ENCODE measurements at regions not wholly inside any gene's neighbourhood (a gene's known extent, or its start where the extent isn't known, plus 50 kb on each side); places are given as distances from the start of the nearest gene placed in this dataset.
A peak's percentile ranks its signal among the peaks of the same experiment; 100 is the strongest.
"Not testable (repeated sequence)": the region's sequence is repeated elsewhere in the genome, so short reads cannot be mapped to it uniquely, and the experiment has no call there.

DNA sequence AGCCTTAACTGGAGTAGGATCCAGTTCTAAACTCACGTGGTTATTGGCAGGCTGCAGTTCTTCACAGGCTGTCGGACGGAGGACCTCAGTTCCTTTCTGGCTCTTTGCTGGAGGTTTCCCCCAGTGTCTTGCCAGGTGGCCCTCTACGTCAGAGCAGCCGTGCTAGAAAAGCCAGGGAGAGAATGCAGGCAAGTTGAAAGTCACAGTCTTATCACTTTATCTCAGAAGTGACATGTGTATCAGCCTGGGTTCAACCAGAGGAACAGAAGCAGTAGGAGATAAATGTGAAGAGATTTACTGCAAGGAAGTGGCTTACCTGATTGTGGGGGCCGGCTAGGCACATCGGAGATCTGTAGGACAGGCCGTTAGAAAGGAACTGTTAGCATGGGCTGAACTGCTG is 125.3 kb upstream of the BNIP2 start:
- Mint-ChIP-seq H3K4me3 (ENCODE audit: unreplicated experiment) (no peak overlapping the region), H3K36me3 (ENCODE audit: insufficient read depth, unreplicated experiment) (no peaks in the 10 kb centered on the region), H3K4me1 (ENCODE audit: low read depth, unreplicated experiment) (no peaks in the 10 kb centered on the region), H3K9me3 (ENCODE audit: unreplicated experiment) (no peaks in the 10 kb centered on the region), H3K27ac (ENCODE audit: unreplicated experiment) (no peak overlapping the region), H3K27me3 (ENCODE audit: insufficient read depth, unreplicated experiment) (peaks cover 23% of the 10 kb centered on the region)
- CTCF ChIA-PET, result no interaction called here
- no peak for DNase-seq
- Histone ChIP-seq H3K4me1 (no peaks in the 10 kb centered on the region), H3K4me3 (ENCODE audit: low read depth, low read length) (no peak overlapping the region), H3K9me3 (no peaks in the 10 kb centered on the region), H3K27me3 (replicated peaks; ENCODE audit: control insufficient read depth, insufficient read depth, low read length) (no peaks in the 10 kb centered on the region; the same call in 1 of the 2 replicates), H3K36me3 (ENCODE audit: control insufficient read depth, insufficient read depth, low read length) (no peaks in the 10 kb centered on the region)
- intact Hi-C loops (cut with micrococcal nuclease; ENCODE audit: unreplicated experiment), result no loop called here
- no TSS peak for BruUV-seq (replicated peaks)
- POLR2A ChIA-PET, result no interaction called here
- TF ChIP-seq, protein P1, sequence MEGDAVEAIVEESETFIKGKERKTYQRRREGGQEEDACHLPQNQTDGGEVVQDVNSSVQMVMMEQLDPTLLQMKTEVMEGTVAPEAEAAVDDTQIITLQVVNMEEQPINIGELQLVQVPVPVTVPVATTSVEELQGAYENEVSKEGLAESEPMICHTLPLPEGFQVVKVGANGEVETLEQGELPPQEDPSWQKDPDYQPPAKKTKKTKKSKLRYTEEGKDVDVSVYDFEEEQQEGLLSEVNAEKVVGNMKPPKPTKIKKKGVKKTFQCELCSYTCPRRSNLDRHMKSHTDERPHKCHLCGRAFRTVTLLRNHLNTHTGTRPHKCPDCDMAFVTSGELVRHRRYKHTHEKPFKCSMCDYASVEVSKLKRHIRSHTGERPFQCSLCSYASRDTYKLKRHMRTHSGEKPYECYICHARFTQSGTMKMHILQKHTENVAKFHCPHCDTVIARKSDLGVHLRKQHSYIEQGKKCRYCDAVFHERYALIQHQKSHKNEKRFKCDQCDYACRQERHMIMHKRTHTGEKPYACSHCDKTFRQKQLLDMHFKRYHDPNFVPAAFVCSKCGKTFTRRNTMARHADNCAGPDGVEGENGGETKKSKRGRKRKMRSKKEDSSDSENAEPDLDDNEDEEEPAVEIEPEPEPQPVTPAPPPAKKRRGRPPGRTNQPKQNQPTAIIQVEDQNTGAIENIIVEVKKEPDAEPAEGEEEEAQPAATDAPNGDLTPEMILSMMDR (IDR thresholded peaks at IDR 0.05; ENCODE audit: insufficient read depth in 1 of 2, low read depth in 1 of 2, low read length in 1 of 2, severe bottlenecking in 1 of 2, unreplicated experiment in 1 of 2), result no peak

DNA sequence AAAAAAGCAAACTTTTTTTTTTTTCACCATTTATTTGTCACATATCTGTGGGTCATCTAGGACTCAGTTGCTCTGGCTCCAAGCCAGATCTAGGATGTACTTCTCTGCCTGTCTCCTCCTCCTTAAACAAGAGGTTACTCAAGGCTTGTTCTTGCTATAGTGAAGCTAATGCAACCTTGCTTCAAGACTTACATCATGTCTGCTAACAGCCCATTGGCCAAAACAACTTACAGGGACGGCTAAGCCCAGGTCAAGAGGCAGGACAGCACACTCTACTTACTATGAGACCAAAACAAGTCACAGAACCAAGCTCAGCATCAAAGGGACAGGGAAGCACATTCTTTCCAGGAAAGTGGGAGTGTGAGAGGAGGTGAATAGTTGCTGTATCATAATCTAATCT is 123.8 kb upstream of the BNIP2 start:
- H3K36me3 Mint-ChIP-seq (ENCODE audit: insufficient read depth, unreplicated experiment), result no peaks in the 10 kb centered on the region
- H3K36me3 ChIP-seq (ENCODE audit: control insufficient read depth, insufficient read depth, low read length), result no peaks in the 10 kb centered on the region
- BruUV-seq (replicated peaks), result no TSS peak
- H3K27me3 Mint-ChIP-seq (ENCODE audit: insufficient read depth, unreplicated experiment), result peaks cover 18% of the 10 kb centered on the region
- TF ChIP-seq, protein P1 (IDR thresholded peaks at IDR 0.05; ENCODE audit: insufficient read depth in 1 of 2, low read depth in 1 of 2, low read length in 1 of 2, severe bottlenecking in 1 of 2, unreplicated experiment in 1 of 2), result no peak
- POLR2A ChIA-PET, result no interaction called here
- intact Hi-C loops (cut with micrococcal nuclease; ENCODE audit: unreplicated experiment), result no loop called here
- H3K27me3 ChIP-seq (replicated peaks; ENCODE audit: control insufficient read depth, insufficient read depth, low read length), result no peaks in the 10 kb centered on the region; the same call in 1 of the 2 replicates
- H3K4me1 Mint-ChIP-seq (ENCODE audit: low read depth, unreplicated experiment), result no peaks in the 10 kb centered on the region
- DNase-seq, result no peak
- CTCF ChIA-PET, result no interaction called here
- no peaks in the 10 kb centered on the region for H3K9me3 ChIP-seq
- H3K27ac Mint-ChIP-seq (ENCODE audit: unreplicated experiment), result no peak overlapping the region
- no peaks in the 10 kb centered on the region for H3K9me3 Mint-ChIP-seq (ENCODE audit: unreplicated experiment)
- no peaks in the 10 kb centered on the region for H3K4me1 ChIP-seq
- H3K4me3 Mint-ChIP-seq (ENCODE audit: unreplicated experiment), result no peak overlapping the region
- H3K4me3 ChIP-seq (ENCODE audit: low read depth, low read length), result no peak overlapping the region

DNA sequence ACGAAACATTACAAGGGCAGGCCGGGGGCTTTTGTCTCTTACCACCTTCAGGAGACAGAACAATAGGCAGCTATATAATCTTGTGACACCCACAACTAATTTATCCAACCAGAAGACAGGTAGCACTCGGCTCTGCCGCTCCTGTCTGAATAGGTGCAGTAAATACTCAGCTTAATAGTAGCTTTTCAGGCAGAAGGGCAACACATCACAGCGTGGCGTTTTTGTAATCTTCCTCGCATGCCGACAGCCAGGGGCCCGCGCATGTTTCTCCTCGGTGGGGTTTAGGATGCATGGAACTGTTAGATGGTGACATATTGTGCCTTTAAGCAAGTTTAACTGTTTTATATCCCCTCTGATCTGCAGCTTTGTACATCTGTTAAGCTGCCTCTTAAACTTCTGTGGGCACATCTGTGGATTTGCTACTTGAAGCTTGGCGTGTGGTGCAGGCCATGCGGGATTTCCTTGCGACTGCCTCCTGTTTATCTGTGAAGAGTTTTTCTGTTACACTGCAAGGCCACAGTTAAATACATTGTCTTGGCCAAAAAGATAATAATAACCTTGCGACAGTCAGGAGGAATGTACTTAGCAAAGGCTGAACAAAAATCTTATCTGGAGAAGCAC is 123.2 kb upstream of the BNIP2 start:
- Histone ChIP-seq H3K4me1 (no peaks in the 10 kb centered on the region), H3K27me3 (replicated peaks; ENCODE audit: control insufficient read depth, insufficient read depth, low read length) (no peaks in the 10 kb centered on the region; the same call in 1 of the 2 replicates), H3K9me3 (no peaks in the 10 kb centered on the region), H3K36me3 (ENCODE audit: control insufficient read depth, insufficient read depth, low read length) (no peaks in the 10 kb centered on the region), H3K4me3 (ENCODE audit: low read depth, low read length) (no peak overlapping the region)
- ChIA-PET CTCF (no interaction called here), POLR2A (no interaction called here)
- intact Hi-C loops (cut with micrococcal nuclease; ENCODE audit: unreplicated experiment), result no loop called here
- H3K36me3 Mint-ChIP-seq (ENCODE audit: insufficient read depth, unreplicated experiment), result no peaks in the 10 kb centered on the region
- no TSS peak for BruUV-seq (replicated peaks)
- DNase-seq, result no peak
- no peaks in the 10 kb centered on the region for H3K4me1 Mint-ChIP-seq (ENCODE audit: low read depth, unreplicated experiment)
- no peak overlapping the region for H3K4me3 Mint-ChIP-seq (ENCODE audit: unreplicated experiment)
- no peak overlapping the region for H3K27ac Mint-ChIP-seq (ENCODE audit: unreplicated experiment)
- TF ChIP-seq, protein P1 (IDR thresholded peaks at IDR 0.05; ENCODE audit: insufficient read depth in 1 of 2, low read depth in 1 of 2, low read length in 1 of 2, severe bottlenecking in 1 of 2, unreplicated experiment in 1 of 2), result no peak
- H3K9me3 Mint-ChIP-seq (ENCODE audit: unreplicated experiment), result no peaks in the 10 kb centered on the region
- peaks cover 18% of the 10 kb centered on the region for H3K27me3 Mint-ChIP-seq (ENCODE audit: insufficient read depth, unreplicated experiment)

DNA sequence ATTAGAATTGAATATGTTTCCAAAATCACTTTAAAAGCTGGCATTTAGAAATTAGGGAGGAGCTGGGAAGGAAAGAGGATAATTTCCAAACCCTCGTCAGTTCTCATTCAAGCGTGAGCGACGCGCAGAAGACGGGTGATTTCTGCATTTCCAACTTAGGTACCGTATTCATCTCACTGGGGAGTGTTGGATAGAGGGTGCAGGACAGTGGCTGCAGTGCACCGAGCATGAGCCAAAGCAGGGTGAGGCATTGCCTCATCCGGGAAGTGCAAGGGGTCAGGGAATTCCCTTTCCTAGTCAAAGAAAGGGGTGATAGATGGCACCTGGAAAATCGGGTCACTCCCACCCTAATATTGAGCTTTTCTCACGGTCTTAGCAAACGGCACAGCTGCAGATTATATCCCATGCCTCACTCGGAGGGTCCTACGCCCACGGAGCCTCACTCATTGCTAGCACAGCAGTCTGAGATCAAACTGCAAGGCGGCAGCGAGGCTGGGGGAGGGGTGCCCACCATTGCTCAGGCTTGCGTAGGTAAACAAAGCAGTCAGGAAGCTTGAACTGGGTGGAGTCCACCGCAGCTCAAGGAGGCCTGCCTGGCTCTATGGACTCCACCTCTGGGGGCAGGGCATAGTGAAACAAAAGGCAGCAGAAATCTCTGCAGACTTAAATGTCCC is 114.3 kb upstream of the BNIP2 start:
- H3K4me3 Mint-ChIP-seq (ENCODE audit: unreplicated experiment), result peak overlapping the region; percentile 54
- peak; percentile 24 to 55 for DNase-seq

More for the DNA sequence above, 114.3 kb upstream of the BNIP2 start:
- H3K27me3 ChIP-seq (replicated peaks; ENCODE audit: control insufficient read depth, insufficient read depth, low read length); H3K4me1 Mint-ChIP-seq (ENCODE audit: low read depth, unreplicated experiment); H3K9me3 Mint-ChIP-seq (ENCODE audit: unreplicated experiment); H3K27me3 Mint-ChIP-seq (ENCODE audit: insufficient read depth, unreplicated experiment); CTCF ChIA-PET; H3K27ac Mint-ChIP-seq (ENCODE audit: unreplicated experiment); H3K36me3 Mint-ChIP-seq (ENCODE audit: insufficient read depth, unreplicated experiment); POLR2A ChIA-PET; intact Hi-C loops (cut with micrococcal nuclease; ENCODE audit: unreplicated experiment); H3K9me3 ChIP-seq; H3K36me3 ChIP-seq (ENCODE audit: control insufficient read depth, insufficient read depth, low read length); BruUV-seq (replicated peaks); H3K4me1 ChIP-seq: not testable (repeated sequence)
- peak overlapping the region; percentile 16 for H3K4me3 ChIP-seq (ENCODE audit: low read depth, low read length)

Measured in Caco-2 (cell line).